Fibroblast of skin of right biceps (primary cell): ENCODE measurements at regions not wholly inside any gene's neighbourhood (a gene's known extent, or its start where the extent isn't known, plus 50 kb on each side); places are given as distances from the start of the nearest gene placed in this dataset.
"Not testable (repeated sequence)": the region's sequence is repeated elsewhere in the genome, so short reads cannot be mapped to it uniquely, and the experiment has no call there.

Experiments used
- DNase-seq: peaks from one replicate; pipeline ENCODE4 v3.0.0-alpha.2; 2013

- no peak for DNase-seq
Measured at GRCh38 chrX:63458981-63459380, 107.8 kb upstream of the SPIN4 start.

GRCh38 chrX:63453571-63453970 is 102.4 kb upstream of the SPIN4 start:
- no peak for DNase-seq

- no peak for DNase-seq
Measured at GRCh38 chrX:63441717-63442116, 90.6 kb upstream of the SPIN4 start.

DNA sequence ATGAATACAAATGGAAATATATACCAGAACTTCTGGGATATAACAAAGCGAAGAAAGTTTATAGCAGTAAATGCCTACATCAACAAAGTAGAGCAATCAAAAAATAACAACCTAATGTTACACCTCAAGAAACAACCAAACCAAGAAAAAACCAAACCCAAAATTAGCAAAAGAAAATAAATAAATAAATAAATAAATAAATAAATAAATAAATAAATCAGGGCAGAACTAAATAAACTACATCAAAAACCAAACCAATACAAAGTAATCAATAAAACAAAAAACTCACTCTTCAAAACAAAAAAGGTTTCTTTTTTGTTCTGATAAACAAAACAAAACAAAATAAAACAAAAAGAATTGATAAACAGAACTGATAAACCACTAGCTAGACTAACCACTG is 88.4 kb upstream of the SPIN4 start:
- DNase-seq, result no peak

GRCh38 chrX:63436865-63437264 is 85.7 kb upstream of the SPIN4 start:
- DNase-seq, result no peak

- DNase-seq, result peak; percentile 23
Measured at GRCh38 chrX:63434665-63435064, 83.5 kb upstream of the SPIN4 start.

DNA sequence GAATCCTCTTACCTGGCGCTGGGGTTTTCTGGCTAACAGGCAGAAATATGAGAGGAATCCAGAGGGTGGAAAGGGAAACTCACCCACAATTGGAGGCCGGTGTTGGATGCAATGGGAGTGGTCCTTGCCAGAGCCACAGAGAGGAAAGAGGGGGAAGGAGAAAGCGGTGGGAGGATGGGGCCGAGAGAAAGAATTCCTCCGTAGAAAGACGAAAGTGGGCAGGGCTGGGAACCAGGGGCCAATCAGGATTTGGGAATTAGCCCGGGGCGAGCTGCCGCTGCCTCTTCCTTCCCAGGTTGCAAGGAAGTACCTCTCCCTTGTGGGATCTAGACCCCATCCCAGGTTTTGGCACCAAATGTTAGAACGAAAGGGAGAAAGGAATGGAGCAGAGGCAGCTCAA is 83.1 kb upstream of the SPIN4 start:
- DNase-seq, result no peak

DNA sequence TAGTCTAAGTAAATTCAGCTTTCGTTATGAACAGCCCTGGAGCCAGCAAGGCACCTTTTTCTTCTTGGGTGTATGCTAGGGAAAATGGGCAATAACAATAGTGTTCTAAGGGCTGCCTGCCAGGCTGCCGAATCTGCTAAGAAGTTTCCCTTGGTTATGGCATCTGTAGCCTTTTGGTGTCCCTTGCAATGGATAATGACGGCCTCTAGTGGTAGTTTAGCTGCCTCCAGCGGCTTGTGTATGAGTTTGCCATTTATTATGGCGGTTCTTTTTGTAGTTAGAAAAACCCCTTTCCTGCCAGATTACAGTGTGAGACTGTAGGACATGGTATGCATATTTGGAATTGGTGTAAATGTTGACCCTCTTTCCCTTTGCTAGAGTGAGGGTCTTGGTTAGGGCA is 78.9 kb upstream of the SPIN4 start:
- DNase-seq, result no peak

DNA sequence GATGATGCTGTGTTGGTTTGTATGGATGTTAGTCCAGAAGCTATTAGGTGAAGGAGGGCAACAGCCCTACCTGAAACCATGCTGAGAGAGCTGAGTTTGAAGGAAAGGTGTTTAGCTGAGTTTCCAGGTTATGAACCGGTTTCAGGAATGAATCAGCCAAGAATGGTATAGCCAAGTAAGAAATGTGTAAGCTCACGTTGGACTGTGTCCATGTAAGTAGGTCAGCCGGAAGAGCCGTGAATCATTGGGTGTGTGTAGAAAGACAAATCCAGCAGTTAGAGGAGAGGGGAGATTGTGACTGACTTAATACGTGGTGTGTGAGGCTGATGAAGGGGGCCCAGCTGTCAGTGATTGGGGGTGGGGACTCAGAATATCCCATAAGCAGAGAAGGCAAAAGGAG is 77.2 kb upstream of the SPIN4 start:
- DNase-seq, result peak; percentile 0

DNA sequence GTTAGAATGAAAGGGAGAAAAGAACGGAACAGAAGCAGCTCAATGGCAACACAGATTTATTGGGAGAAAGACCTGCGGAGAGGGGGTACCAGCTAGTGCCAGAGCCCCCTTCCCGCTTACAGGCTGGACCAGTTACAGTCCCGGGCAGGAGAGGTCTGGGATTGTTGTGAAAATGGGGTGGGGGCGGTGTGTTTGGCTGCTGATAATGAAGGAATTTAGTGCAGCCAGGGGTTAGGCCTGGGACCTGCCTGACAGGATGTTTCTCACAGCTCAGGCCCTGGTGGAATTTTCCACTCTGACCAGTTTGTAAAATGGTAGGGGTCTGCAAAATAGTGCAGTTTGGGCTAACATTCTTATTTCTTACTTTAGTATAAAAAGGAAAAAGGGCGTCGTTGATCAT is 75.4 kb upstream of the SPIN4 start:
- no peak for DNase-seq

- DNase-seq, result no peak
Measured at GRCh38 chrX:63424063-63424462, 72.9 kb upstream of the SPIN4 start.

GRCh38 chrX:63421411-63421810 is 70.3 kb upstream of the SPIN4 start:
- DNase-seq, result no peak

DNA sequence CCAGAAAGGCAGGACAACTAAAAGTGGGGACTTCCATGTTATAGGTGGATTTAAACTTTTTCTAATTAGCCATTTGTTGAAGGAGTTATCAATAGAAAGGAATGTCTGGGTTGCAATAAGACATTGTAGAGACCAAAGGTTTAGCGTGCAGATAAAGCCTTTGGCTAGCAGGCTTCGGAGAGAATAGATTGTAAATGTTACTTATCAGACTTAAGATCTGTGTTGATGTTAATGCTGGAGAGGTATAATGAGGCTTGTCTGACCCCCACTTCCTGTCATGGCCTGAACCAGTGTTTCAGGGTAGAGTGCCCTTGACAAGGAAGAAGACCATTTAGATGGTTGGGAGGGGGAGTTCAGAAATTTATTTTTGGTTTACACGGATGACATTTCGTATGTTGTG is 67.1 kb upstream of the SPIN4 start:
- DNase-seq, result no peak

- no peak for DNase-seq
Measured at GRCh38 chrX:63417649-63418048, 66.5 kb upstream of the SPIN4 start.

DNA sequence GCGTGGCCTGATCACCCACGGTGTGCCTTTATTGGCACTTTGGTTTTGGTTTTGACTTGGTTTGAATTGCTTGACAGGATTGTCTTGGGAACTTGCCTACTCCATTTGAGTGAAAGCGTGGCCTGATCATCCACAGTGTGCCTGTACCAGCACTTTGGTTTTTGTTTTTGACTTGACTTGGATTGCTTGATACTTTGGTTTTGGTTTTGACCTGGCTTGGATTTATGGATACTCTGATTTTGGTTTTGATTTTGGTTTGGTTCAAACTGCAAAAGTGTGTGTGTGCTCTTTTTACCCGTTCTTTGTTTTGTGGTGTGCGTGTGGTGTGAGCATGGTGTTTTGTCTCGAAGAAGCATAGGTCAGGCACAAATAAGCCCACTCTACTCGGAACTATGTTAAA is 58.8 kb upstream of the SPIN4 start:
- DNase-seq, result not testable (repeated sequence)

DNA sequence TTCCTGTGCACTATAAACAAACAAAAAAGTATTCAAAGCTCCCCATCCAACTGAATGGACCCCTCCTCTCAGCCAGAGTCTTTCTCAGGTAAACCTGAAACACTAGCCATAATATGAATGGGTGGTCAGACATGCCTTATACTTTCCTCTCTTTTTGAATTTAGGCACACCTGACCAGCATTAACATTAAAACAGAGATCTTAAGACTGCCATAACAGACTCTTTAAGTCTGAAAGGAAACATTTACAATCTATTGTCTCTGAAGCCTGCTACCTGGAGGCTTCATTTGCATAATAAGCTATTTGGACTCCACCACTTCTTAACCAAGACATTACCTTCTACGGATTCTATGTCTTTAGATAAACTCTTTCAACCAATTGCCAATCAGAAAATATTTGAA is 56.9 kb upstream of the SPIN4 start:
- no peak for DNase-seq

GRCh38 chrX:63404332-63404731 is 53.2 kb upstream of the SPIN4 start:
- DNase-seq, result no peak

DNA sequence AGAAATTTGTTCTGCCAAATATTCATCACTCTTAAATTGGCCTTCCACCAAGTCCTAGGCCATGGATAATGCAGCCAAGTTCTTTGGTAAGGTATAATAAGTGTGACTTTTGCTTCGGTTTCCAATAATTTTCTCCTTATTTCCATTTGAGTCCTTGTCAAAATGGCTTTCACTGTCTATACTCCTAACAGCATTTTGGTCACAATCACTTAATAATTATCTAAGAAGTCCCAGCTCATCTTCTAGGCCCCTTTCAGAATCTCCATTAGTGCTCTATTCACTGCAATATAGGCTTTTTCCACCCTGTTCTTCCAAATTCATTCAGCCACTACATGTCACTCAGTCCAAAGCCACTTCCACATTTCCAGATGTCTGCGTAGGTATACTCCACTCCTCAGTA is 51.0 kb upstream of the SPIN4 start:
- no peak for DNase-seq
